Neuronal stem cell (in vitro differentiated cells): ENCODE measurements at regions not wholly inside any gene's neighbourhood (a gene's known extent, or its start where the extent isn't known, plus 50 kb on each side); places are given as distances from the start of the nearest gene placed in this dataset.

ENCODE experiments used
- DNase-seq: peaks from one replicate; pipeline ENCODE4 v3.0.0-alpha.2; 2013; ENCODE audit warnings: low spot score
- H2AFZ ChIP-seq: one replicate; pipeline ENCODE4 v1.6.1; 2013; ENCODE audit warnings: mild to moderate bottlenecking, low read length, inconsistent platforms
- H2AK5ac ChIP-seq: 2 replicates; pipeline ENCODE4 v1.6.1; 2013; ENCODE audit warnings: low read depth, mild to moderate bottlenecking, inconsistent platforms, low read length, moderate library complexity, mixed read lengths
- H2BK120ac ChIP-seq: 2 replicates; pipeline ENCODE4 v1.6.1; 2013; ENCODE audit warnings: low read depth, mild to moderate bottlenecking, inconsistent platforms, low read length, moderate library complexity, mixed read lengths
- H2BK12ac ChIP-seq: one replicate; pipeline ENCODE4 v1.6.1; 2013; ENCODE audit warnings: low read length, inconsistent platforms
- H2BK15ac ChIP-seq: 2 replicates; pipeline ENCODE4 v1.6.1; 2013; ENCODE audit warnings: mild to moderate bottlenecking, low read length, inconsistent platforms, mixed read lengths
- H2BK5ac ChIP-seq: one replicate; pipeline ENCODE4 v1.6.1; 2013; ENCODE audit warnings: inconsistent platforms, mild to moderate bottlenecking, low read length, moderate library complexity
- H3K14ac ChIP-seq: one replicate; pipeline ENCODE4 v1.6.1; 2013; ENCODE audit warnings: low read length, inconsistent platforms
- H3K18ac ChIP-seq: 2 replicates; pipeline ENCODE4 v1.6.1; 2013; ENCODE audit warnings: low read length, inconsistent platforms
- H3K23ac ChIP-seq: 2 replicates; pipeline ENCODE4 v1.6.1; 2013; ENCODE audit warnings: low read depth, mild to moderate bottlenecking, mixed read lengths, low read length, inconsistent platforms; ENCODE audit not compliant: poor library complexity
- H3K27ac ChIP-seq: replicated peaks from 3 replicates; pipeline ENCODE4 v1.5.1; 2013; ENCODE audit warnings: low read length, inconsistent platforms
- H3K27me3 ChIP-seq, 3 experiments: 2 replicates each; pipeline ENCODE4 v1.6.1; 2013; ENCODE audit warnings: low read length in 3 of 3, mild to moderate bottlenecking in 2 of 3, inconsistent platforms in 1 of 3, low read depth in 1 of 3, mixed read lengths in 1 of 3, moderate library complexity in 1 of 3; ENCODE audit not compliant: control insufficient read depth in 3 of 3, insufficient read depth in 3 of 3
- H3K36me3 ChIP-seq, 2 donors: replicated peaks in 1 of 2; 2 replicates each; pipeline ENCODE4 v1.6.1; 2013; ENCODE audit warnings: low read length in 2 of 2; ENCODE audit not compliant: control insufficient read depth in 2 of 2, insufficient read depth in 2 of 2
- H3K4ac ChIP-seq: 2 replicates; pipeline ENCODE4 v1.6.1; 2013; ENCODE audit warnings: inconsistent platforms, mild to moderate bottlenecking, low read length, moderate library complexity
- H3K4me1 ChIP-seq, 2 donors: 1 replicate in 1 of 2; 2 replicates in 1 of 2; pipeline ENCODE4 v1.6.1; 2013; ENCODE audit warnings: low read length in 2 of 2, low read depth in 1 of 2; ENCODE audit not compliant: control insufficient read depth in 2 of 2, insufficient read depth in 1 of 2
- H3K4me2 ChIP-seq: one replicate; pipeline ENCODE4 v1.6.1; 2013; ENCODE audit warnings: mild to moderate bottlenecking, low read length, inconsistent platforms; ENCODE audit not compliant: insufficient read depth, poor library complexity, severe bottlenecking
- H3K4me3 ChIP-seq, 2 donors: 2 replicates each; pipeline ENCODE4 v1.5.1; 2013; ENCODE audit warnings: low read length in 2 of 2, mild to moderate bottlenecking in 2 of 2, inconsistent platforms in 1 of 2, moderate library complexity in 1 of 2
- H3K79me1 ChIP-seq: one replicate; pipeline ENCODE4 v1.6.1; 2013; ENCODE audit warnings: low read depth, mild to moderate bottlenecking, inconsistent platforms, low read length, moderate library complexity
- H3K9ac ChIP-seq: one replicate; pipeline ENCODE4 v1.6.1; 2013; ENCODE audit warnings: mild to moderate bottlenecking, low read depth, low read length, inconsistent platforms; ENCODE audit not compliant: poor library complexity
- H3K9me3 ChIP-seq, 2 donors: replicated peaks in 1 of 2; 2 replicates each; pipeline versions ENCODE3 to v1.6.1; 2013; ENCODE audit warnings: low read length in 2 of 2, mild to moderate bottlenecking in 2 of 2, inconsistent platforms in 1 of 2, low read depth in 1 of 2, mixed read lengths in 1 of 2, moderate library complexity in 1 of 2; ENCODE audit not compliant: control insufficient read depth in 2 of 2, insufficient read depth in 1 of 2
- H4K8ac ChIP-seq: one replicate; pipeline ENCODE4 v1.6.1; 2013; ENCODE audit warnings: low read depth, mild to moderate bottlenecking, inconsistent platforms, low read length, moderate library complexity
- H4K91ac ChIP-seq: one replicate; pipeline ENCODE4 v1.6.1; 2013; ENCODE audit warnings: low read length, low read depth, mild to moderate bottlenecking, inconsistent platforms; ENCODE audit not compliant: poor library complexity
- WGBS, 2 donors: extraction: QIAGEN DNeasy Blood & Tissue Kit; methylation state at CpG; one replicate each; pipeline ENCODE4 v1.1.7; 2013; ENCODE audit warnings: missing lambda C conversion rate in 2 of 2, mixed read lengths in 1 of 2; ENCODE audit not compliant: insufficient read length in 2 of 2, insufficient replicate concordance in 1 of 2; ENCODE audit errors: extremely low coverage in 2 of 2; 5-methylcytosine and 5-hydroxymethylcytosine counted together

- Histone ChIP-seq H3K79me1 (no peaks in the 10 kb centered on the region), H3K9me3 (peaks cover 2 to 4% of the 10 kb centered on the region in 2 donors), H3K23ac (no peak overlapping the region), H2BK120ac (no peak overlapping the region), H3K14ac (no peak overlapping the region), H3K4ac (no peak overlapping the region), H2BK12ac (no peak overlapping the region), H3K4me2 (no peak overlapping the region), H3K4me3 (no peak overlapping the region), H4K91ac (no peak overlapping the region), H3K36me3 (no peaks in the 10 kb centered on the region), H3K27me3 (no peaks in the 10 kb centered on the region), H3K18ac (no peak overlapping the region), H3K27ac (no peak overlapping the region), H3K9ac (no peak overlapping the region), H2BK5ac (no peak overlapping the region), H2AFZ (no peak overlapping the region), H2AK5ac (no peak overlapping the region), H2BK15ac (no peak overlapping the region), H4K8ac (no peak overlapping the region), H3K4me1 (no peaks in the 10 kb centered on the region)
- WGBS, 2 donors = no CpG with 5 or more reads among the region's 10 CpGs
- no peak for DNase-seq
These were observed 63.2 kb upstream of the MIR17HG start for GRCh38 chr13:91284335-91284734.

- Histone ChIP-seq H3K27ac (no peak overlapping the region), H2AFZ (no peak overlapping the region), H2BK12ac (no peak overlapping the region), H3K79me1 (no peaks in the 10 kb centered on the region), H3K4ac (no peak overlapping the region), H3K18ac (no peak overlapping the region), H3K4me1 (no peaks in the 10 kb centered on the region), H3K9ac (no peak overlapping the region), H2BK15ac (no peak overlapping the region), H4K91ac (no peak overlapping the region), H2BK5ac (no peak overlapping the region), H3K14ac (no peak overlapping the region), H3K9me3 (peaks cover 2 to 4% of the 10 kb centered on the region in 2 donors), H2AK5ac (no peak overlapping the region), H4K8ac (no peak overlapping the region), H3K27me3 (no peaks in the 10 kb centered on the region), H3K4me3 (no peak overlapping the region), H3K23ac (no peak overlapping the region), H3K36me3 (no peaks in the 10 kb centered on the region), H3K4me2 (no peak overlapping the region), H2BK120ac (no peak overlapping the region)
- DNase-seq = no peak
- no CpG with 5 or more reads among the region's 1 CpG for WGBS, 2 donors
These were observed 61.2 kb upstream of the MIR17HG start for GRCh38 chr13:91286317-91286716.

GRCh38 chr13:91291078-91291477 is 56.4 kb upstream of the MIR17HG start:
- Histone ChIP-seq H3K4ac (no peak overlapping the region), H3K23ac (no peak overlapping the region), H4K91ac (no peak overlapping the region), H3K18ac (no peak overlapping the region), H3K27ac (no peak overlapping the region), H3K36me3 (no peaks in the 10 kb centered on the region), H4K8ac (no peak overlapping the region), H2BK15ac (no peak overlapping the region), H3K9me3 (peaks cover 2 to 6% of the 10 kb centered on the region in 2 donors), H3K27me3 (no peaks in the 10 kb centered on the region), H2AK5ac (no peak overlapping the region), H3K4me2 (no peak overlapping the region), H3K79me1 (no peaks in the 10 kb centered on the region), H3K4me3 (no peak overlapping the region), H2BK120ac (no peak overlapping the region), H3K14ac (no peak overlapping the region), H2BK5ac (no peak overlapping the region), H3K4me1 (no peaks in the 10 kb centered on the region), H2AFZ (no peak overlapping the region), H3K9ac (no peak overlapping the region), H2BK12ac (no peak overlapping the region)
- DNase-seq = no peak
- no CpG with 5 or more reads among the region's 2 CpGs for WGBS, 2 donors

- H2BK12ac ChIP-seq = no peak overlapping the region
- no peak overlapping the region for H4K91ac ChIP-seq
- no peaks in the 10 kb centered on the region for H3K79me1 ChIP-seq
- H3K23ac ChIP-seq = no peak overlapping the region
- no peaks in the 10 kb centered on the region for H3K4me1 ChIP-seq
- H3K18ac ChIP-seq = no peak overlapping the region
- peaks cover 2 to 6% of the 10 kb centered on the region in 2 donors for H3K9me3 ChIP-seq
- no peak overlapping the region for H3K4me2 ChIP-seq
- no CpG with 5 or more reads among the region's 7 CpGs for WGBS, 2 donors
- H3K27ac ChIP-seq = no peak overlapping the region
- H3K9ac ChIP-seq = no peak overlapping the region
- no peaks in the 10 kb centered on the region for H3K27me3 ChIP-seq
- H3K36me3 ChIP-seq = no peaks in the 10 kb centered on the region
- peak overlapping the region; percentile 74 for H2AFZ ChIP-seq
- no peak overlapping the region for H2BK15ac ChIP-seq
- no peak overlapping the region for H2AK5ac ChIP-seq
- H2BK5ac ChIP-seq = no peak overlapping the region
- H3K14ac ChIP-seq = no peak overlapping the region
- H2BK120ac ChIP-seq = no peak overlapping the region
- H3K4me3 ChIP-seq = no peak overlapping the region
- H3K4ac ChIP-seq = no peak overlapping the region
- no peak overlapping the region for H4K8ac ChIP-seq
- peak; percentile 27 for DNase-seq
These were observed 54.8 kb upstream of the MIR17HG start for GRCh38 chr13:91292630-91293221.
